GM23248 (cell line): ENCODE measurements at regions not wholly inside any gene's neighbourhood (a gene's known extent, or its start where the extent isn't known, plus 50 kb on each side); places are given as distances from the start of the nearest gene placed in this dataset.

Experiments used
- EZH2 ChIP-seq: fragments of 200-600 bp; sonication (generic); IDR thresholded peaks from 2 replicates; pipeline ENCODE4 v1.6.1; 2018; ENCODE audit warnings: antibody characterized with exemption, mild to moderate bottlenecking; ENCODE audit not compliant: insufficient read depth, poor library complexity, severe bottlenecking
- EZH2phosphoT487 ChIP-seq: fragments of 200-600 bp; sonication (generic); IDR thresholded peaks from 2 replicates; pipeline ENCODE4 v1.6.1; 2018; ENCODE audit warnings: antibody characterized with exemption, moderate library complexity, mild to moderate bottlenecking, low read depth; ENCODE audit not compliant: insufficient read depth

DNA sequence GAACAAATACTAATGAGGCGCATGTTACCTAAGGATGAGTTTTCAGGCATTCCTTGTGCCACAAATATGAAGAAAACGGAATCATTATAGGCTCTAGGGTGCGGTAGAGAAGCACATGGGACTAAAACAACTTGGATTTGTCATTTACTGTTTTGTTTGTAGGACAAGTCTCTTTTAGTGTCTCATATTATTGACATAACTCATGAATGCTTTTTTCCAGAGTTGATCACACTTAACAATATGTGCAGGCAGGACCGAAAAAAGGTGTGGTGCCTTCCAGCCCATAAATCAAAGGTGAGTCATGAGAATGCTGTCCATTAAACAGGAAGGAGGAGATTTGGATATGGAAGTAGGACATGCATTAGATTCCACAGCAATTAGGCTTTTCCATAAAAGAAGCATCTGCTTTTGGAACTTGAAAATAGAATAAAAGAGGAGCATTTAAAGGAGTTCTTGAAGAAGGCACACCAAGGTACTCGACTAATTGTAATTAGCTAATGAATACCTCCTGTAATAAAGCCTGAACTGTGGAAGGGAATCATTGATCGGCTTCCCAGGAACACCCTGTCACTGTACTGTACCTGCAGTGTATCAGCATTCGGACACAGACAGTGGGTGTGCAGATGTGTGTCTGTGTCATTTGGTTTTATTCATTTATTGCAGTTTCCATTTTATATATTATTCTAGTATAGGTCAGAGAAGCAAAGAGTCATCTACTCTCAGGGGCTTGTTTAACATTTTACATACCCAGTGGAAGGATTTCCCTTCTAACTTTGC is 119.7 kb upstream of the KLF14 start:
- TF ChIP-seq EZH2: no peak
- TF ChIP-seq EZH2phosphoT487: no peak
